ENCODE measurements at regions not wholly inside any gene's neighbourhood (a gene's known extent, or its start where the extent isn't known, plus 50 kb on each side); places are given as distances from the start of the nearest gene placed in this dataset.
"Not testable (repeated sequence)": the region's sequence is repeated elsewhere in the genome, so short reads cannot be mapped to it uniquely, and the experiment has no call there.

DNA sequence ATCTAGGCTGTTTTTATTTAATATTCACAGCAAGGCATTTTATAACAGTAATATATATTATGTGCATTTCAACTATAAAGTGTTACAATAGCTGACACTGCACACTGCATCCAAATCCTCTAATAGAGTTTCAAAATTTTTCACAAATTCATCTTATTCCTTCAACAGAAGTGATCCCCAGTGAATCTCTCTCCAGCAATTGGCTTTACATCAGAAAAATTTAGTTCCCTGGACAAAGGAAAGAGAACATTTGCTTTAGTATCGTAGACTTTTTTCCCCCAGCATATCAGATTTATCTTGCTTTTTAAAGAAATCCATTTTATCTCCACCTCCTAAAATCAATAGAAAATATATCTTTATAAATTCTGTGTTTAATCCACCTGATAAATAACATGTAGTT is 868.6 kb downstream of the TBL1XR1 start:
- whole genome bisulfite sequencing, 2 donors = 77 to 85% methylated on average over 1 of the region's 1 CpG
- no peak for DNase-seq
- Histone ChIP-seq H3K4me1 (no peaks in the 10 kb centered on the region), H3K9me3 (no peaks in the 10 kb centered on the region), H3K27me3 (no peaks in the 10 kb centered on the region), H3K4me3 (no peak overlapping the region), H3K36me3 (no peaks in the 10 kb centered on the region), H3K27ac (no peak overlapping the region)
- ATAC-seq = no peak
- intact Hi-C loops (cut with DNase I) = no loop called here
- TF ChIP-seq, protein P1, sequence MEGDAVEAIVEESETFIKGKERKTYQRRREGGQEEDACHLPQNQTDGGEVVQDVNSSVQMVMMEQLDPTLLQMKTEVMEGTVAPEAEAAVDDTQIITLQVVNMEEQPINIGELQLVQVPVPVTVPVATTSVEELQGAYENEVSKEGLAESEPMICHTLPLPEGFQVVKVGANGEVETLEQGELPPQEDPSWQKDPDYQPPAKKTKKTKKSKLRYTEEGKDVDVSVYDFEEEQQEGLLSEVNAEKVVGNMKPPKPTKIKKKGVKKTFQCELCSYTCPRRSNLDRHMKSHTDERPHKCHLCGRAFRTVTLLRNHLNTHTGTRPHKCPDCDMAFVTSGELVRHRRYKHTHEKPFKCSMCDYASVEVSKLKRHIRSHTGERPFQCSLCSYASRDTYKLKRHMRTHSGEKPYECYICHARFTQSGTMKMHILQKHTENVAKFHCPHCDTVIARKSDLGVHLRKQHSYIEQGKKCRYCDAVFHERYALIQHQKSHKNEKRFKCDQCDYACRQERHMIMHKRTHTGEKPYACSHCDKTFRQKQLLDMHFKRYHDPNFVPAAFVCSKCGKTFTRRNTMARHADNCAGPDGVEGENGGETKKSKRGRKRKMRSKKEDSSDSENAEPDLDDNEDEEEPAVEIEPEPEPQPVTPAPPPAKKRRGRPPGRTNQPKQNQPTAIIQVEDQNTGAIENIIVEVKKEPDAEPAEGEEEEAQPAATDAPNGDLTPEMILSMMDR (IDR thresholded peaks at IDR 0.05) = no peak

DNA sequence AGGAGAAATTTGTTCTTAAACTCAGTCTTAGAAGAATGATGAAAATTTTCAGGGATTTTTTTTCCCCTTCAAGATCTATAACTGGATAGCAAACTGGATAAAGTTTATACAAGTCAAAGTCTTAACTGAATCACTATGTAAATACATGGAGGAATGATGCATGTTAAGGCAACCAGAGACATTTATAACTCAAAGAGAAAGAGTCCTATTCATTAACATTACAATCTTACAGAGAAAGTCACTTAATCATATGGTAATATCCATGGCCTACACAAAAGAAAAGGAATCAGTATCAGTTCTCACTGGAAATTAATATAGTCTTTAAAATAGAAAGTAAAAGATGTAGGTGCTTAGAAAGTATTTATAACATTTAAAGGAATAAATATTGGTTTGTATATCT is 869.1 kb downstream of the TBL1XR1 start:
- Histone ChIP-seq H3K36me3 (no peaks in the 10 kb centered on the region), H3K27me3 (no peaks in the 10 kb centered on the region), H3K27ac (no peak overlapping the region), H3K4me3 (no peak overlapping the region), H3K9me3 (no peaks in the 10 kb centered on the region), H3K4me1 (no peaks in the 10 kb centered on the region)
- ATAC-seq (no peak), DNase-seq (no peak)
- TF ChIP-seq, protein P1 (IDR thresholded peaks at IDR 0.05) = no peak
- intact Hi-C loops (cut with DNase I) = no loop called here

DNA sequence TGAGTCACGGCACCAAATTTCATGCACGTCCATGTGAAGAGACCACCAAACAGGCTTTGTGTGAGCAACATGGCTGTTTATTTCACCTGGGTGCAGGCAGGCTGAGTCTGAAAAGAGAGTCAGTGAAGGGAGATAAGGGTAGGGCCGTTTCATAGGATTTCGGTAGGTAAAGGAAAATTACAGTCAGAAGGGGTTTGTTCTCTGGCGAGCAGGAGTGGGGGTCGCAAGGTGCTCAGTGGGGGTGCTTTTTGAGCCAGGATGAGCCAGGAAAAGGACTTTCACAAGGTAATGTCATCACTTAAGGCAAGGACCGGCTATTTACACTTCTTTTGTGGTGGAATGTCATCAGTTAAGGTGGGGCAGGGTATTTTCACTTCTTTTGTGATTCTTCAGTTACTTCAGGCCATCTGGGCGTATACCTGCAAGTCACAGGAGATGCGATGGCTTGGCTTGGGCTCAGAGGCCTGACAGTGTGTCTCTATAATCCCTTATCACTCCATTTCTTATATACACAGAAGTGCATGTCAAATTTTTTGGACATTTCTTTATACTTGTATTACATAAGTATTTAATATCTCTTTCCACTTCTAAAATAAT is 870.3 kb downstream of the TBL1XR1 start:
- intact Hi-C loops (cut with DNase I); H3K27ac ChIP-seq; H3K9me3 ChIP-seq; H3K27me3 ChIP-seq; ATAC-seq; H3K4me3 ChIP-seq; H3K36me3 ChIP-seq; DNase-seq; H3K4me1 ChIP-seq: not testable (repeated sequence)
- 59 to 68% methylated on average over 8 to 9 of the region's 9 CpGs for WGBS, 2 donors

DNA sequence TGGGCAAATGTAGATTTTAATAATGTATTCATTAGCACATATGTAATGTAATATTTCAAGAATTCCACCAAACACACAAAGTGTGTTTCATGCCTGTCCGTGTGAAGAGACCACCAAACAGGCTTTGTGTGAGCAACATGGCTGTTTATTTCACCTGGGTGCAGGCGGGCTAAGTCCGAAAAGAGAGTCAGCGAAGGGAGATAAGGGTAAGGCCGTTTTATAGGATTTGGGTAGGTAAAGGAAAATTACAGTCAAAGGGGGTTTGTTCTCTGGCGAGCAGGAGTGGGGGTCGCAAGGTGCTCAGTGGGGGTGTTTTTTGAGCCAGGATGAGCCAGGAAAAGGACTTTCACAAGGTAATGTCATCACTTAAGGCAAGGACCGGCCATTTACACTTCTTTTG is 875.8 kb downstream of the TBL1XR1 start:
- H3K27me3 ChIP-seq; H3K4me1 ChIP-seq; DNase-seq; H3K36me3 ChIP-seq; intact Hi-C loops (cut with DNase I); H3K9me3 ChIP-seq; H3K27ac ChIP-seq; H3K4me3 ChIP-seq; ATAC-seq: not testable (repeated sequence)
- 82 to 83% methylated on average over 5 to 7 of the region's 8 CpGs for WGBS, 2 donors

DNA sequence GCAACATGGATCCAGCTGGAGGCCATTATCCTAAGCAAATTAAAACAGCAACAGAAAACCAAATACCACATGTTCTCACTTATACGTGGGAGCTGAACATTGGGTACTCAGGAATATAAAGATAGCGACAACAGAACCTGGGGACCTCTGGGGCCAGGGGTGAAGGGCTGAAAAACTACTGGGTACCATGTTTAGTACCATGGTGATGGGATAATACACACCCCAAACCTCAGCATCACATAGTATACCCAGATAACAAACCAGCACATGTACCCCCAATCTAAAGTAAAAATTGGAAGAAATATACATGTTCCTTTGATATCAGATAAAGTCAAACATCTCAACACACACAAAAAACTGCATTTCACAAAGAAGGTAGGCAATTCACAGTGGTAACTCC is 876.2 kb downstream of the TBL1XR1 start:
- ATAC-seq = no peak
- Histone ChIP-seq H3K4me1 (no peaks in the 10 kb centered on the region), H3K36me3 (no peaks in the 10 kb centered on the region), H3K27me3 (no peaks in the 10 kb centered on the region), H3K4me3 (no peak overlapping the region), H3K9me3 (no peaks in the 10 kb centered on the region), H3K27ac (no peak overlapping the region)
- TF ChIP-seq, protein P1 (IDR thresholded peaks at IDR 0.05) = no peak
- no peak for DNase-seq
- WGBS, 2 donors = 84 to 91% methylated on average over 2 of the region's 2 CpGs
- intact Hi-C loops (cut with DNase I) = no loop called here

Measured in heart right ventricle (tissue), 16 donors.